WTC11 (cell line): ENCODE measurements at regions not wholly inside any gene's neighbourhood (a gene's known extent, or its start where the extent isn't known, plus 50 kb on each side); places are given as distances from the start of the nearest gene placed in this dataset.

Experiments used
- ATAC-seq: fragments of 200-7000 bp; cut with Tn5 transposase; 2 replicates; pipeline ENCODE4 v1.10.0; 2021; ENCODE audit warnings: mild to moderate bottlenecking, moderate library complexity
- CTCF ChIA-PET: fragments of 300-600 bp; sonication (Branson Sonifier 250); formaldehyde crosslinking; loops from one replicate; lab custom pipeline; 2021; ENCODE audit warnings: antibody characterized with exemption; lab: Charles Lee
- POLR2A ChIA-PET: fragments of 350-600 bp; sonication (Branson Sonifier 250); formaldehyde crosslinking; loops from one replicate; lab custom pipeline; 2021; ENCODE audit warnings: antibody characterized with exemption; lab: Charles Lee
- DNase-seq: peaks from one replicate; pipeline ENCODE4 v3.0.0; 2021; ENCODE audit warnings: low spot score
- H3K27ac Mint-ChIP-seq: 2 replicates; pipeline ENCODE4 v1.8.0; 2021; ENCODE audit warnings: mixed read lengths
- H3K27me3 Mint-ChIP-seq: 2 replicates; pipeline ENCODE4 v1.8.0; 2021; ENCODE audit warnings: low read depth, mild to moderate bottlenecking, moderate library complexity, mixed read lengths
- H3K36me3 Mint-ChIP-seq: 2 replicates; pipeline ENCODE4 v1.8.0; 2021; ENCODE audit warnings: mixed read lengths
- H3K4me1 Mint-ChIP-seq: 2 replicates; pipeline ENCODE4 v1.8.0; 2022; ENCODE audit warnings: mixed read lengths
- H3K4me3 Mint-ChIP-seq: 2 replicates; pipeline ENCODE4 v1.8.0; 2021; ENCODE audit warnings: mild to moderate bottlenecking, moderate library complexity, mixed read lengths
- H3K9me3 Mint-ChIP-seq: 2 replicates; pipeline ENCODE4 v1.8.0; 2021; ENCODE audit warnings: mixed read lengths
- ELF4 ChIP-seq: sonication (generic); formaldehyde crosslinking; IDR thresholded peaks from 2 replicates; pipeline ENCODE4 v1.8.1; 2022; ENCODE audit warnings: low read depth, mild to moderate bottlenecking, moderate library complexity, missing genetic modification reagents
- GABPB1 ChIP-seq: sonication (generic); formaldehyde crosslinking; IDR thresholded peaks from 2 replicates; pipeline ENCODE4 v1.8.1; 2023; ENCODE audit warnings: mild to moderate bottlenecking, missing genetic modification reagents
- GTF2I ChIP-seq: fragments of 250-450 bp; sonication (Bioruptor Pico); conservative IDR thresholded peaks from 2 replicates; pipeline ENCODE4 v1.4.0; 2021; ENCODE audit warnings: mild to moderate bottlenecking
- HMGA2 ChIP-seq: fragments of 250-450 bp; sonication (Bioruptor Pico); IDR thresholded peaks from 2 replicates; pipeline ENCODE4 v1.4.0; 2021; ENCODE audit warnings: mild to moderate bottlenecking, moderate library complexity
- IRF2 ChIP-seq: sonication (generic); formaldehyde crosslinking; IDR thresholded peaks from 2 replicates; pipeline ENCODE4 v1.8.0; 2022; ENCODE audit warnings: low read depth, missing genetic modification reagents, borderline replicate concordance
- JUN ChIP-seq: sonication (generic); formaldehyde crosslinking; IDR thresholded peaks from 2 replicates; pipeline ENCODE4 v1.8.0; 2023; ENCODE audit warnings: mild to moderate bottlenecking, missing genetic modification reagents
- PRRX2 ChIP-seq: fragments of 250-450 bp; sonication (Bioruptor Pico); IDR thresholded peaks from 2 replicates; pipeline ENCODE4 v1.8.0; 2021; ENCODE audit warnings: mild to moderate bottlenecking
- TF ChIP-seq, protein P1 (sequence below): sonication (generic); formaldehyde crosslinking; IDR thresholded peaks from 2 replicates; pipeline ENCODE4 v1.8.1; 2023; ENCODE audit warnings: mild to moderate bottlenecking, missing genetic modification reagents, borderline replicate concordance
- TF ChIP-seq, protein P2 (sequence below): fragments of 250-450 bp; sonication (Bioruptor Pico); IDR thresholded peaks from 2 replicates; pipeline ENCODE4 v1.9.0; 2021; ENCODE audit warnings: moderate library complexity, mild to moderate bottlenecking, inconsistent platforms, borderline replicate concordance
- TF ChIP-seq, protein P3 (sequence below): fragments of 250-450 bp; sonication (Bioruptor Pico); IDR thresholded peaks from 2 replicates; pipeline ENCODE4 v1.9.0; 2021; ENCODE audit warnings: mild to moderate bottlenecking
- TF ChIP-seq, protein P4 (sequence below): sonication (generic); formaldehyde crosslinking; IDR thresholded peaks from 2 replicates; pipeline ENCODE4 v1.8.1; 2023; ENCODE audit warnings: mild to moderate bottlenecking, missing genetic modification reagents, moderate library complexity
- TF ChIP-seq, protein P5 (sequence below): sonication (generic); formaldehyde crosslinking; IDR thresholded peaks from 2 replicates; pipeline ENCODE4 v1.8.0; 2023; ENCODE audit warnings: mild to moderate bottlenecking, missing genetic modification reagents
- TF ChIP-seq, protein P6 (sequence below): fragments of 200-600 bp; IDR thresholded peaks from 2 replicates; pipeline ENCODE4 v1.8.0; 2022; ENCODE audit warnings: antibody characterized with exemption

DNA sequence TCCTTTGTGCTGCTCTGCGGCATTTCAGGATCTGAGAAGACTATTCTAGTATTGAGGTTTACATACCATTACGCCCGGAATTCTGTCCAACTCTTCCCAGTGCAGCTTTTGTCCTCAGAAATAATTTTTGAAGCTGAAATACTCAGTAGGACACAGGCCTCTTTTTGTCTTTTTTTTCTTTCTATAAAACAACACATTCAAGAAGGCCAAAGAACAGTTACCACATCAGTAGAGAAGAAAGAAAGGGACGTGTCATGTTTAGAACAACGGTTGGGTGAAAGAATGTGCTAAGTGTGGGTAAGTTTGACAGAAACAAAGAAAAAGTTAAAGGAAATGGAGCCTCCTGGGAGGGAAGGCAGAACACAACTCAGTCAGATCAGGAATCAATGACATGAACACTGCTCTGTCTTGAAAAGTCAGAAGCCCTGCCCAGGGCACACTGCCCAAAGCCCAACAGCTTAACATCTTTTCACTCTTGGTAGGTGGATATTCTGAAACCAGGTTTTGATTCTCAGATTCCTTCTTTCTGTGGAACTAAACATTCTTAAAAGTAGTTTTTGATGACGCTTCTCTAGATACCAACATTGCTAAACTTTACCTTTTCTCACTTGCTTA lies 198.6 kb upstream of the CWC22 start:
- Mint-ChIP-seq H3K27me3 (no peaks in the 10 kb centered on the region), H3K4me3 (no peak overlapping the region), H3K36me3 (no peaks in the 10 kb centered on the region), H3K27ac (no peak overlapping the region)
- POLR2A ChIA-PET, result interaction anchor here (0.6 kb wide), 1 partner anchor 1303 kb away, joined by 5 read pairs; no protein-coding TSS in a partner anchor
- DNase-seq, result no peak
- TF ChIP-seq GABPB1 (CRISPR knock-in tag), result no peak
- TF ChIP-seq, protein P1, sequence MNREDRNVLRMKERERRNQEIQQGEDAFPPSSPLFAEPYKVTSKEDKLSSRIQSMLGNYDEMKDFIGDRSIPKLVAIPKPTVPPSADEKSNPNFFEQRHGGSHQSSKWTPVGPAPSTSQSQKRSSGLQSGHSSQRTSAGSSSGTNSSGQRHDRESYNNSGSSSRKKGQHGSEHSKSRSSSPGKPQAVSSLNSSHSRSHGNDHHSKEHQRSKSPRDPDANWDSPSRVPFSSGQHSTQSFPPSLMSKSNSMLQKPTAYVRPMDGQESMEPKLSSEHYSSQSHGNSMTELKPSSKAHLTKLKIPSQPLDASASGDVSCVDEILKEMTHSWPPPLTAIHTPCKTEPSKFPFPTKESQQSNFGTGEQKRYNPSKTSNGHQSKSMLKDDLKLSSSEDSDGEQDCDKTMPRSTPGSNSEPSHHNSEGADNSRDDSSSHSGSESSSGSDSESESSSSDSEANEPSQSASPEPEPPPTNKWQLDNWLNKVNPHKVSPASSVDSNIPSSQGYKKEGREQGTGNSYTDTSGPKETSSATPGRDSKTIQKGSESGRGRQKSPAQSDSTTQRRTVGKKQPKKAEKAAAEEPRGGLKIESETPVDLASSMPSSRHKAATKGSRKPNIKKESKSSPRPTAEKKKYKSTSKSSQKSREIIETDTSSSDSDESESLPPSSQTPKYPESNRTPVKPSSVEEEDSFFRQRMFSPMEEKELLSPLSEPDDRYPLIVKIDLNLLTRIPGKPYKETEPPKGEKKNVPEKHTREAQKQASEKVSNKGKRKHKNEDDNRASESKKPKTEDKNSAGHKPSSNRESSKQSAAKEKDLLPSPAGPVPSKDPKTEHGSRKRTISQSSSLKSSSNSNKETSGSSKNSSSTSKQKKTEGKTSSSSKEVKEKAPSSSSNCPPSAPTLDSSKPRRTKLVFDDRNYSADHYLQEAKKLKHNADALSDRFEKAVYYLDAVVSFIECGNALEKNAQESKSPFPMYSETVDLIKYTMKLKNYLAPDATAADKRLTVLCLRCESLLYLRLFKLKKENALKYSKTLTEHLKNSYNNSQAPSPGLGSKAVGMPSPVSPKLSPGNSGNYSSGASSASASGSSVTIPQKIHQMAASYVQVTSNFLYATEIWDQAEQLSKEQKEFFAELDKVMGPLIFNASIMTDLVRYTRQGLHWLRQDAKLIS, result no peak
- TF ChIP-seq, protein P2, sequence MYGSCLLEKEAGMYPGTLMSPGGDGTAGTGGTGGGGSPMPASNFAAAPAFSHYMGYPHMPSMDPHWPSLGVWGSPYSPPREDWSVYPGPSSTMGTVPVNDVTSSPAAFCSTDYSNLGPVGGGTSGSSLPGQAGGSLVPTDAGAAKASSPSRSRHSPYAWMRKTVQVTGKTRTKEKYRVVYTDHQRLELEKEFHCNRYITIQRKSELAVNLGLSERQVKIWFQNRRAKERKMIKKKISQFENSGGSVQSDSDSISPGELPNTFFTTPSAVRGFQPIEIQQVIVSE (CRISPR knock-in tag), result no peak
- TF ChIP-seq, protein P3, sequence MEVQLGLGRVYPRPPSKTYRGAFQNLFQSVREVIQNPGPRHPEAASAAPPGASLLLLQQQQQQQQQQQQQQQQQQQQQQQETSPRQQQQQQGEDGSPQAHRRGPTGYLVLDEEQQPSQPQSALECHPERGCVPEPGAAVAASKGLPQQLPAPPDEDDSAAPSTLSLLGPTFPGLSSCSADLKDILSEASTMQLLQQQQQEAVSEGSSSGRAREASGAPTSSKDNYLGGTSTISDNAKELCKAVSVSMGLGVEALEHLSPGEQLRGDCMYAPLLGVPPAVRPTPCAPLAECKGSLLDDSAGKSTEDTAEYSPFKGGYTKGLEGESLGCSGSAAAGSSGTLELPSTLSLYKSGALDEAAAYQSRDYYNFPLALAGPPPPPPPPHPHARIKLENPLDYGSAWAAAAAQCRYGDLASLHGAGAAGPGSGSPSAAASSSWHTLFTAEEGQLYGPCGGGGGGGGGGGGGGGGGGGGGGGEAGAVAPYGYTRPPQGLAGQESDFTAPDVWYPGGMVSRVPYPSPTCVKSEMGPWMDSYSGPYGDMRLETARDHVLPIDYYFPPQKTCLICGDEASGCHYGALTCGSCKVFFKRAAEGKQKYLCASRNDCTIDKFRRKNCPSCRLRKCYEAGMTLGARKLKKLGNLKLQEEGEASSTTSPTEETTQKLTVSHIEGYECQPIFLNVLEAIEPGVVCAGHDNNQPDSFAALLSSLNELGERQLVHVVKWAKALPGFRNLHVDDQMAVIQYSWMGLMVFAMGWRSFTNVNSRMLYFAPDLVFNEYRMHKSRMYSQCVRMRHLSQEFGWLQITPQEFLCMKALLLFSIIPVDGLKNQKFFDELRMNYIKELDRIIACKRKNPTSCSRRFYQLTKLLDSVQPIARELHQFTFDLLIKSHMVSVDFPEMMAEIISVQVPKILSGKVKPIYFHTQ (CRISPR knock-in tag), result no peak
- TF ChIP-seq ELF4, result no peak
- no peak for TF ChIP-seq GTF2I
- TF ChIP-seq, protein P4, sequence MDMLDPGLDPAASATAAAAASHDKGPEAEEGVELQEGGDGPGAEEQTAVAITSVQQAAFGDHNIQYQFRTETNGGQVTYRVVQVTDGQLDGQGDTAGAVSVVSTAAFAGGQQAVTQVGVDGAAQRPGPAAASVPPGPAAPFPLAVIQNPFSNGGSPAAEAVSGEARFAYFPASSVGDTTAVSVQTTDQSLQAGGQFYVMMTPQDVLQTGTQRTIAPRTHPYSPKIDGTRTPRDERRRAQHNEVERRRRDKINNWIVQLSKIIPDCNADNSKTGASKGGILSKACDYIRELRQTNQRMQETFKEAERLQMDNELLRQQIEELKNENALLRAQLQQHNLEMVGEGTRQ (CRISPR knock-in tag), result no peak
- no peak for TF ChIP-seq JUN (CRISPR knock-in tag)
- TF ChIP-seq HMGA2 (CRISPR knock-in tag), result no peak
- no peak for TF ChIP-seq PRRX2 (CRISPR knock-in tag)
- TF ChIP-seq, protein P5, sequence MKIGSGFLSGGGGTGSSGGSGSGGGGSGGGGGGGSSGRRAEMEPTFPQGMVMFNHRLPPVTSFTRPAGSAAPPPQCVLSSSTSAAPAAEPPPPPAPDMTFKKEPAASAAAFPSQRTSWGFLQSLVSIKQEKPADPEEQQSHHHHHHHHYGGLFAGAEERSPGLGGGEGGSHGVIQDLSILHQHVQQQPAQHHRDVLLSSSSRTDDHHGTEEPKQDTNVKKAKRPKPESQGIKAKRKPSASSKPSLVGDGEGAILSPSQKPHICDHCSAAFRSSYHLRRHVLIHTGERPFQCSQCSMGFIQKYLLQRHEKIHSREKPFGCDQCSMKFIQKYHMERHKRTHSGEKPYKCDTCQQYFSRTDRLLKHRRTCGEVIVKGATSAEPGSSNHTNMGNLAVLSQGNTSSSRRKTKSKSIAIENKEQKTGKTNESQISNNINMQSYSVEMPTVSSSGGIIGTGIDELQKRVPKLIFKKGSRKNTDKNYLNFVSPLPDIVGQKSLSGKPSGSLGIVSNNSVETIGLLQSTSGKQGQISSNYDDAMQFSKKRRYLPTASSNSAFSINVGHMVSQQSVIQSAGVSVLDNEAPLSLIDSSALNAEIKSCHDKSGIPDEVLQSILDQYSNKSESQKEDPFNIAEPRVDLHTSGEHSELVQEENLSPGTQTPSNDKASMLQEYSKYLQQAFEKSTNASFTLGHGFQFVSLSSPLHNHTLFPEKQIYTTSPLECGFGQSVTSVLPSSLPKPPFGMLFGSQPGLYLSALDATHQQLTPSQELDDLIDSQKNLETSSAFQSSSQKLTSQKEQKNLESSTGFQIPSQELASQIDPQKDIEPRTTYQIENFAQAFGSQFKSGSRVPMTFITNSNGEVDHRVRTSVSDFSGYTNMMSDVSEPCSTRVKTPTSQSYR (CRISPR knock-in tag), result no peak
- TF ChIP-seq, protein P6, sequence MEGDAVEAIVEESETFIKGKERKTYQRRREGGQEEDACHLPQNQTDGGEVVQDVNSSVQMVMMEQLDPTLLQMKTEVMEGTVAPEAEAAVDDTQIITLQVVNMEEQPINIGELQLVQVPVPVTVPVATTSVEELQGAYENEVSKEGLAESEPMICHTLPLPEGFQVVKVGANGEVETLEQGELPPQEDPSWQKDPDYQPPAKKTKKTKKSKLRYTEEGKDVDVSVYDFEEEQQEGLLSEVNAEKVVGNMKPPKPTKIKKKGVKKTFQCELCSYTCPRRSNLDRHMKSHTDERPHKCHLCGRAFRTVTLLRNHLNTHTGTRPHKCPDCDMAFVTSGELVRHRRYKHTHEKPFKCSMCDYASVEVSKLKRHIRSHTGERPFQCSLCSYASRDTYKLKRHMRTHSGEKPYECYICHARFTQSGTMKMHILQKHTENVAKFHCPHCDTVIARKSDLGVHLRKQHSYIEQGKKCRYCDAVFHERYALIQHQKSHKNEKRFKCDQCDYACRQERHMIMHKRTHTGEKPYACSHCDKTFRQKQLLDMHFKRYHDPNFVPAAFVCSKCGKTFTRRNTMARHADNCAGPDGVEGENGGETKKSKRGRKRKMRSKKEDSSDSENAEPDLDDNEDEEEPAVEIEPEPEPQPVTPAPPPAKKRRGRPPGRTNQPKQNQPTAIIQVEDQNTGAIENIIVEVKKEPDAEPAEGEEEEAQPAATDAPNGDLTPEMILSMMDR, result no peak
- TF ChIP-seq IRF2 (CRISPR knock-in tag), result no peak
- TF ChIP-seq, all 79 proteins: peak for 0
- Mint-ChIP-seq H3K4me1 (peaks cover 22% of the 10 kb centered on the region), H3K9me3 (no peaks in the 10 kb centered on the region)
- CTCF ChIA-PET, result no interaction called here
- ATAC-seq, result no peak
